Lung (tissue), 11 donors: ENCODE measurements at regions not wholly inside any gene's neighbourhood (a gene's known extent, or its start where the extent isn't known, plus 50 kb on each side); places are given as distances from the start of the nearest gene placed in this dataset.

Experiments used
- ATAC-seq: fragments of 200-7000 bp; cut with Tn5 transposase; one replicate; pipeline ENCODE4 v1.9.1; 2020; ENCODE audit warnings: moderate number of reproducible peaks; ENCODE audit not compliant: insufficient read depth, low FRiP score
- DNase-seq, 3 donors: peaks; one replicate each; pipeline ENCODE4 v3.0.0-alpha.2; 2013 to 2017
- H3K27ac ChIP-seq, 2 donors: one replicate each; pipeline ENCODE4 v1.5.1; 2013; ENCODE audit warnings: mild to moderate bottlenecking in 2 of 2, moderate library complexity in 2 of 2, control low read depth in 1 of 2, inconsistent platforms in 1 of 2, low read depth in 1 of 2, low read length in 1 of 2
- H3K27me3 ChIP-seq, 3 donors: one replicate each; pipeline ENCODE4 v1.5.1; 2013; ENCODE audit warnings: low read length in 2 of 3; ENCODE audit not compliant: control insufficient read depth in 3 of 3, insufficient read depth in 3 of 3
- H3K36me3 ChIP-seq, 4 donors: one replicate each; pipeline ENCODE4 v1.5.1; 2013; ENCODE audit warnings: low read length in 4 of 4, mild to moderate bottlenecking in 1 of 4, moderate library complexity in 1 of 4; ENCODE audit not compliant: control insufficient read depth in 4 of 4, insufficient read depth in 4 of 4
- H3K4me1 ChIP-seq, 5 donors: one replicate each; pipeline ENCODE4 v1.5.1; 2013; ENCODE audit warnings: low read length in 5 of 5, mild to moderate bottlenecking in 2 of 5, moderate library complexity in 1 of 5; ENCODE audit not compliant: control insufficient read depth in 5 of 5, insufficient read depth in 5 of 5
- H3K4me3 ChIP-seq: one replicate; pipeline ENCODE4 v1.5.1; 2013; ENCODE audit warnings: mild to moderate bottlenecking, control low read depth, moderate library complexity
- H3K9ac ChIP-seq, 2 donors: one replicate each; pipeline ENCODE4 v1.5.1; 2013; ENCODE audit warnings: low read length in 2 of 2, control low read depth in 1 of 2; ENCODE audit not compliant: insufficient read depth in 1 of 2
- H3K9me3 ChIP-seq, 4 donors: one replicate each; pipeline ENCODE4 v1.5.1; 2013; ENCODE audit warnings: low read length in 3 of 4, mild to moderate bottlenecking in 1 of 4, moderate library complexity in 1 of 4; ENCODE audit not compliant: control insufficient read depth in 4 of 4, insufficient read depth in 3 of 4
- WGBS, 2 donors: extraction: QIAGEN DNeasy Blood & Tissue Kit; methylation state at CpG; one replicate each; pipeline ENCODE4 v1.1.7; 2013; 5-methylcytosine and 5-hydroxymethylcytosine counted together
- TF ChIP-seq, protein P1 (sequence below): IDR thresholded peaks from 2 replicates; pipeline ENCODE4 v1.5.1; 2012; ENCODE audit warnings: mild to moderate bottlenecking; ENCODE audit errors: control extremely low read depth, extremely low read depth
- donor health status: control.
- donor health status: control.
- donor health status: Bipolar disorder and iron deficiency.
- donor health status: healthy.
- donor health status: DM: yes; HTN: yes; CAD: no.

DNA sequence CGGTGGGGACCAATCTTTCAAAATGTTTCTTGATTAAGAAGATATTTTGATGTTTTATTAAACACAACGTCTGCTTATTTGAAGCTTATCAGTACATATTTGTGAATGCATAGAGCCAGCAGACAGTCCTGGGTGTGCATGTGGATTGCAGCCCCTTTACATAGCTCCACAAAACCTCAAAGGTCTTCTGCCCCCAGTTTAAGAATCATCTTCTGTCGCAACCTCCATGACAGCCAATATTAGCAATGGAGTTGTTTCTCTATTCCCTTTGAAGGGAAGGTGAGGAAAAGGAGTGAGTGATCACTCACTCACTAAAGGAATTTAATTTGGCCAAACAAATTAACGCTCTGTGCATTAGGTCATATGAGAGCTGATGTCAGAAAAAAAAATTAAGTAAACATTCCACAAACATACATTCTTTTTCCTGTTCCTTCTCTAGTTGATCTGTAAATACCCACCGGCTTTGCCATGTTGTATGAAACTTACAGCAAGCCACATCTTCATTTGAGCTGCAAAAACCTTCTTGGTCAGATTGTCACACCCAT is 152.9 kb downstream of the SIM1 start:
- Histone ChIP-seq H3K4me3 (no peak overlapping the region), H3K9ac (no peak overlapping the region), H3K4me1 (no peaks in the 10 kb centered on the region), H3K27me3 (no peaks in the 10 kb centered on the region), H3K36me3 (no peaks in the 10 kb centered on the region), H3K27ac (no peak overlapping the region), H3K9me3 (no peaks in the 10 kb centered on the region)
- 59 to 73% methylated on average over 5 of the region's 5 CpGs for WGBS, 2 donors
- DNase-seq: no peak
- ATAC-seq: no peak
- TF ChIP-seq, protein P1, sequence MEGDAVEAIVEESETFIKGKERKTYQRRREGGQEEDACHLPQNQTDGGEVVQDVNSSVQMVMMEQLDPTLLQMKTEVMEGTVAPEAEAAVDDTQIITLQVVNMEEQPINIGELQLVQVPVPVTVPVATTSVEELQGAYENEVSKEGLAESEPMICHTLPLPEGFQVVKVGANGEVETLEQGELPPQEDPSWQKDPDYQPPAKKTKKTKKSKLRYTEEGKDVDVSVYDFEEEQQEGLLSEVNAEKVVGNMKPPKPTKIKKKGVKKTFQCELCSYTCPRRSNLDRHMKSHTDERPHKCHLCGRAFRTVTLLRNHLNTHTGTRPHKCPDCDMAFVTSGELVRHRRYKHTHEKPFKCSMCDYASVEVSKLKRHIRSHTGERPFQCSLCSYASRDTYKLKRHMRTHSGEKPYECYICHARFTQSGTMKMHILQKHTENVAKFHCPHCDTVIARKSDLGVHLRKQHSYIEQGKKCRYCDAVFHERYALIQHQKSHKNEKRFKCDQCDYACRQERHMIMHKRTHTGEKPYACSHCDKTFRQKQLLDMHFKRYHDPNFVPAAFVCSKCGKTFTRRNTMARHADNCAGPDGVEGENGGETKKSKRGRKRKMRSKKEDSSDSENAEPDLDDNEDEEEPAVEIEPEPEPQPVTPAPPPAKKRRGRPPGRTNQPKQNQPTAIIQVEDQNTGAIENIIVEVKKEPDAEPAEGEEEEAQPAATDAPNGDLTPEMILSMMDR: no peak

DNA sequence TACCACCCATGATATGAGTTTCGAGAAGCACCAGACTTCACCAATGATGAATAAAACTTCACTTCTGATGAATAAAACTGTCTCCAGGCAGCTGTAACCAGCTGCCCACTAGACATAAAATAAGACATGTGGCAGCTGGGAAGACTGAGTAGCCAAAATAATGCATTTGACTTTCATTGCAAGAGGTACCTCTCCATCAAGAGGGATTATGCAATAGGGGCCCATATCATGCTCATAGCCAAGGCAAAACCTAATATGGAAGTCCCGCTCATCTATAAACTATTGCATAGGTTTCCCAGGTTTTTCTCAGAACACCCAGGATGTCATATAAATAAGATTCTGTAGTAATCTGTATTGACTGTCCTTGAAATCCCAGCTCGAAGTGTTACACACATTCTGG is 155.5 kb downstream of the SIM1 start:
- 84 to 85% methylated on average over 3 of the region's 3 CpGs for WGBS, 2 donors

DNA sequence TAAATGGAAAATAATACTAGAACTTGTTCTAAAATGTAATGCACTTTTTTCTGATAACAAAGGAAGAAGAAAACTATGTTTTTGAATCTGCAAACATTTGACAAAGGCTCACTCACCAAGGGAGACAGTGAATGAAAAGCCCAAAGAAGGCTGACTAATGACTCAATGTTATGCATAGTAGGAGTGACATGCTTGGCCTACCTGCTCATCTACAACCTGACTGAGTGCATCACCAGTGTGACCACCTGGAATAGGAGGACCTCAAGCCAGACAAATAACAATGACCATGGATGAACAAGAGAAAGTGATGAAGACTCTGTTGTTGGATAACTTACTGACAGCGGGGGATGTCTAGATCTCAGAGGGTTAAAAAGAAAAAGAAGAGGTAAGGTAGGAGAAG is 157.2 kb downstream of the SIM1 start:
- 91 to 92% methylated on average over 1 of the region's 1 CpG for WGBS, 2 donors
- H3K36me3 ChIP-seq: no peaks in the 10 kb centered on the region
- TF ChIP-seq, protein P1: no peak
- ATAC-seq (no peak), DNase-seq (no peak)
- no peak overlapping the region for H3K9ac ChIP-seq
- H3K27ac ChIP-seq: no peak overlapping the region
- no peaks in the 10 kb centered on the region for H3K27me3 ChIP-seq
- no peaks in the 10 kb centered on the region for H3K4me1 ChIP-seq
- H3K9me3 ChIP-seq: peaks cover 0 to 2% (median 0%) of the 10 kb centered on the region in 4 donors
- H3K4me3 ChIP-seq: no peak overlapping the region

More for the DNA sequence above, 155.5 kb downstream of the SIM1 start:
- no peak overlapping the region for H3K9ac ChIP-seq
- no peaks in the 10 kb centered on the region for H3K4me1 ChIP-seq
- H3K36me3 ChIP-seq: no peaks in the 10 kb centered on the region
- H3K27me3 ChIP-seq: no peaks in the 10 kb centered on the region
- DNase-seq: no peak
- H3K9me3 ChIP-seq: no peaks in the 10 kb centered on the region
- TF ChIP-seq, protein P1: no peak
- ATAC-seq: no peak
- H3K27ac ChIP-seq: no peak overlapping the region
- H3K4me3 ChIP-seq: no peak overlapping the region
